ENCODE measurements at regions not wholly inside any gene's neighbourhood (a gene's known extent, or its start where the extent isn't known, plus 50 kb on each side); places are given as distances from the start of the nearest gene placed in this dataset.
"Not testable (repeated sequence)": the region's sequence is repeated elsewhere in the genome, so short reads cannot be mapped to it uniquely, and the experiment has no call there.

DNA sequence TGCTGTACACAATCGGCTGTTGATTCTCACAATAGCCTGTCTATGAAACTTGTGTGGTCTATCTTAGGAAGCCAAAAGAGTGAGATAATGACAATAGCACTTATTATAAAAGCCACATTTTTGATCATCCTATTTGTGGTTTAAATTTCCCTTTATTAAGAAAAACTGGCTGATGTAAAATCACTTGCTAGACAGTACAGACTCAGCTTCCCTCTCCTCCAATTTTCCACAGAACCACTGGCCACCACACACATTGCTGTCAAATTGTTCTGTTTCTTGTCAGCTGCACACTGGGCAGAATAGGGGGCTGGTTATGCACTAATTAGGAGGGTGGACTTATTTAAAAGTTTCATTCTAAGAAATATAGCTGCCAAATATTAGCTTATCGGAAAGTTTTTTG is 425.9 kb downstream of the EPHA3 start:
- no peak for DNase-seq

DNA sequence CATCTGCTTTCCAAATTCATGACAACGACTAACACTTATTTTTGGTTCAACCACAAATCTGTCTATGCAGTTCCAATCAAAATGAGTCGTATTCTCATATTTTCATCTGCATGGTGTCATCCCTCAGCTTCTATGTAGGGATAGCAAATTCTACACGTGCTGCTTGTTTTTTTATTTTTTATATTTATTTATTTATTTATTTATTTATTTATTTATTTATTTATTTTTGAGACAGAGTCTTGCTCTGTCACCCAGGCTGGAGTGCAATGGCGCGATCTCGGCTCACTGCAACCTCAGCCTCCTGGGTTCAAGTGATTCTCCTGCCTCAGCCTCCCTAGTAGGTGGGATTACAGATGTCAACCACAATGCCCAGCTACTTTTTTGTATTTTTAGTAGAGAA is 447.2 kb downstream of the EPHA3 start:
- not testable (repeated sequence) for DNase-seq

DNA sequence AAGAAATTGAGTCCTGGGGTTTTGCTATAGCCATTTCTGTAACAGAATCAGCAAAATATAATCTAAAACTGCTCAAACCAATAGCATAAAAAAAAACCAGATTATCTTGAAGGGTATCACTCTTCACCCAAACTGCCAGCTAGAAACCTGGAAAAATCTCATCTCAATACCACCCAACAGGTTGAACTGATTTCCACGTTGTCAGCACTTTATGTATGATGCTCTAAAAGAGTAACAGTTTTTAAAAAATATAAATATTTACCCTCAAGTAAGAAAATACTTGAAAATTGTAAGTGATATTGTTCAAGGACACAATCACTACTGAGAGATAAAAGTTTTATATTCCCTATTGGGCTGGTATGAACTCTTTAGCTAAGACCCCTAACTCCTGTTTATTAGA is 451.3 kb downstream of the EPHA3 start:
- DNase-seq: no peak

DNA sequence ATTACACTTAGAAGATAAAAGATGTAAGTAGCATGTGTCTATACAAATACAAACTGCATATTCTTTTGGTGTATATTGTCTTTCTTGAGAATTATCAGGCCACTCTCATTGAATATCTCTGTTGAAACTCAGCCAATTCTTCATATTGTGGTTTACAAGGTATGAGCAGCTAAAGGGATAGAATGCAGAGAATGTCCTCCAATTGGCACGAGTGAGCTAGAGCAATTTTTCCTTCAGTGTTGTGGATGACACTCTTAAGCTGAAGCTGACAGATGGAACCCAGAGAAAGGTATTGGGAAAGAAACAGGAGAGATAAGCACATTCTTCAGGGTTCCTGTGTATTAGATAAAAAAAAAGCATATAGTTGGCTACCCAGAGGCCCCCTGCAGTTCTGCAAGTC is 453.1 kb downstream of the EPHA3 start:
- no peak for DNase-seq

DNA sequence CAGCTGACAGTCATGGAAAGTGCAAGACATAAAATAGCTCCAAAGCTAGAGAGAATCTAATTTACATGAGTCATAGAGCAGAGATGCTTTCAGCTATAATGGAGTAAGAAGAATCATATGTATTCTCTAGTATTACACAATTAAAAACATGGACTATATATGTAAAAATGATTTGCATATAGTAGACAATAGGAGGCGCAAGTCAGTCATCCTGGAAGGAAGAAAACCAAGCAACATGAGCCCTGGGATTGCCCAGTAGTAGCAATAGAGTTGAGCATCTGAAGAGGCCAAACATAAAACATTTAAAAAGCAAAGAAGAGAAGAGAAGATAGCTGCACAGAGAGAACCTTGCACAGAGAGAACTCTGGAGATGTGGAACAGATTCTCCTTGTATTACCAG is 455.0 kb downstream of the EPHA3 start:
- DNase-seq: no peak

DNA sequence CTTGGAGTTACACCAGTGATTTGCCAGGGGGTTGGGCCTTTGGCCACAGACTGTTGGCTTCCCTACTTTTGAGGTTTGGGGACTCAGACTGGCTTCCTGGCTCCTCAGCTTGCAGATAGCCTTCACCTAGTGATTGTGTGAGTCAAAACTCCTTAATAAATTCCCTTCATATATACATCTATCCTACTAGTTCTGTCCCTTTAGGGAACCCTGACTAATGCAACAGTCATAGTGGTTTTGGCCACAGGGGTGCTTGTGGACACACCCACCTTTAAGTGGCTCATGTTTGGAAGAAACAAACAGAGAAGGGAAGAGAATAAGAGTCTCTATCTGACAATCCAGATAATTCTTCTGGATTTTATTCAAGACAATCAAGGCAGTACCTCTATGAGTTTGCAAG is 457.7 kb downstream of the EPHA3 start:
- DNase-seq: no peak

DNA sequence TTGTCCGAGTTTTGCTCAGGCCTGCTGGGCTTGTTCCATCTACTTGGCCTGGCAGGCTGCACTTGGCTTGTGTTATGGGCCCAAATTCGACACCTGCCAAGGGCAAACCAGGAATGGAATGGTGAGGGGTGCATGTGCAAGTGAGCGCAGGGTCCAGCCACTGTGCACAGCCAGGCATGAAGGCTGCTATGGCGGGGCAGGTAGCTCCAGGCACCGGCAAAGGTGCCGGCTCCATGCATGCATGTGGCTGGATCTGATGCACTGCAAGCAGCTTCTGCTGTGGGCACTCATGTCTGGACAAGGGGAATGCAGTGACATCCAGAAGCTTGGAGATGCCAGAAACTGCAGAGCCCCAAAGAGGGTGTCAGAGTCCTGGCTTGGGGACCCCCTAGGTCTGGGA is 463.0 kb downstream of the EPHA3 start:
- no peak for DNase-seq

DNA sequence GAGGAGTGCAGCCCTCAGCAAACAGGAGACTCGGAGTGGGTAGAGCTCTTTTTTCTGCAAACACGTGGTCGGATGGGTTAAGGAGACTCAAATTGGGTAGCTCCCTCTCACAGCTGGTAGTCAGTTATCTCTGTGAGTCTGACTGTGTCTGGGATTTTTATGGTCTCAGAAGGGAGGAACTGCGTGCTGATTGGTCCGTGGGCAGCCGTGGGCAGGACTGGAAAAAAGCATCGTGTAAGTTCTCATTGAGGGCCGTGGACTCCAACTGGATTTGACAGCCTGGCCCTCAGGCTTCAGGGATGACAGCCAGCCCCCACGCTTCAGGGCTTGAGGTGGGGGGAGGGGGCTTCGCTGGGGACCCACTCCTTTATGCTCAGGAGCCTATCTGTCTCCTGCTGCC is 463.9 kb downstream of the EPHA3 start:
- DNase-seq: no peak

DNA sequence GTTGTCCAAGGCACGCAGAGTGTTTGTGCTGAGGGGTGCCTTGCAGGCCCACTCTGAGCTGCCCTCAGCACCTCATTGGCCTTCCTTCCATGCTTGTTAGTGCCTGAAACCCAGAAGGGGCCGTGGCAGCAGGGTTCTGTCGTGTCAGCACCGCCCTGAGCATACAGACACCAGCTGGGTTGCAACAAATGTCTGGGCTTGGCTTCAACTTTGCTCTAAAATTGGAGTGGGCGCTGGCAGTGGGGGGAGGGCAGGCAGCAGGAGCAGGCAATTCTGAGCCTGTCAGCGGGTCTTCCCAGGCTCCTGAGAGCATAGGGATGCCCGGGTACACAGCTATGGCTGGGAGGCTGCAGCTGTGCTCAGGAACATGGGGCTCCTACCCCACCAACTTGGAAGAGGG is 464.3 kb downstream of the EPHA3 start:
- DNase-seq: no peak

DNA sequence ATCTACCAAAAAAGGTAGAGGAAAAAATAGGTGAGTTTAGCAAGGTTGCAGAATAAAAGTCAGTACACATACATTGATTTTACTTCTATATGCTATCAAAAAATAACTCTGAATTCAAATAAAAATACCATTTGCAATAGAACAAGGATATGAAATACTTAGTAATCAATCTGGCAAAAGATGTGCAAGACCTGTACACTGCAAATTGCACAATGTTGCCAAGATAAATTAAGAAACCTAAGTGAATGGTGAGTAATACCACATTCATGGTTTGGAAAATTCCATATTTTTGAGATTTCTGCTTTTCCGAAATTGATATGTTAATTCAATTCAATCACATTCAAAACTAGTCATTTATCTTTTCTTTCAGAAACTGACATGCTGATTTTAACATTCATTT is 464.8 kb downstream of the EPHA3 start:
- DNase-seq: no peak

DNA sequence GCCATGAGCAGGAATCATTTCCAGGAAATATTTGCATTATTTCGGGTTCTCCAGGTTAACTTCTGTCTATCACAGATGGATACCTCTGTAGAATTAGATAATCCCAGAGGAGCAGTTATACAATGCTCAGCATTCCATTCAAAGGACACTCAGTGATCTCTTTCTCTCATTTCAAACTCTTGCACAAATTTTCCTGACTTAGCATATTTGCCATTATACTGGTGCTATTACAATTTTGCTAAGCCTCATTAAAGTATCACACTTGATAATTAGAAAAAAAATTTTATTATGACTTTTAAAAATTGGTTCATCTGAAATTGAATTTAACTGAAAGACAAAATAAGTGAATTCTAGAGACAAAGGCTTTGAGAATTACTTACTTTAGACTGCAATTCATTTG is 469.0 kb downstream of the EPHA3 start:
- no peak for DNase-seq

DNA sequence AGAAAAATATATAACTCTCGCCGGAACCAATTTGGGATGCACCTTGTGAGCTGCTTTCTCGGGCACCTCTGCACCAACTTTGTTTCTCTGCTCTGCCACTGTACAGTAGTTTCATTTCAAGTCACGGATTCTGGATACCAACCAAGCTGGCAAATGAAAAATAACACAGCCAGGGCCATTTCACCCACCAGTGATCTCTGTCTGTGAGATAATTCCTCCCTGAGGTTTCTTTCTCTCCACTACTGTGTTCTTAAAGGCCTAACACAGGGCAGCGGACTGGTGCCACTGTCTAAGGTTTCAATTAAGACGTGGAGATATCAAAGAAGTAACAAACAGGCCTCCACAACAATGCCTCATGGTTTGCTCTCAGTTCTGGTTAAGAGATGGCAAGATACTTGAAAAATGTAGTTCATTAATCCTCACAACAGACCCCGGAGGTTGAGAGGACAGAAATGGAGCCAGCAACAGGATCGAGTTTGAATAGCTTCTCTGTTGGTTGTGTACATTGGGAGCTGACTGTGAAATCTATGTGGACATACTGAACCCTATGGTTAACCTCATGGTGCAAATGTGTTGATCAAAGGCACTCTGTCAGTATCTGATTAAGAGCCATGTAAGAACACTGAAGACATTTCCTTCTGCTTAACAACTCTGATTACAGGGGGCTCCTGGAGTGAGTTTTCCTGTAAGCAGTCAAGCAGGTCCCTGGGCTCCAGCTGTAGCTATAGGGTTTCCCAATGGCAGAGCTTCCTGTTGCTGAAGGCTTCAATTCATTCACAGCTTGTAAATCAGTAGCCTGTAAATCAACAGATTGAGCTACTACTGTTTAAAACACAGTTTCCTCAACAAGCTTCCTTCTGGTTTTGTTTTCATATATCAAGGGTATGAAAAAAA is 470.5 kb downstream of the EPHA3 start:
- no peak for DNase-seq

DNA sequence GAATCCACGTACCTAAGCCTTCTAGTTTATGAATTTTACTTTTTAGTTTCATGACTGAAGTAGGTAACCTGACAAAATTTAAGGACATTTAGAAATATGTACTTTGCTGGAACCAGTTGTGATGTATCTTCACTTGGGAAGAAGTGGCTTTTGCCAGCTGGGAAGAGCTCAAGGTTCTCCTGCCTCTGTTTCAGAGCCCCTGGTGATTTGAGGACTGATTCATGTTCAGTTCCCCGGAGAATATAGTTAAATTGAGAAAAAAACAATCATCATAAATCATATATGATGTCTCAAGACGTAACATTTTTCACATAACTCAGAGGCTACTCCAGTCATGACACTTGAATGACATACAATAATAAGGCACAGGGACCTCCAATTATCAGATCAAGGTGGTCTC is 473.4 kb downstream of the EPHA3 start:
- no peak for DNase-seq

DNA sequence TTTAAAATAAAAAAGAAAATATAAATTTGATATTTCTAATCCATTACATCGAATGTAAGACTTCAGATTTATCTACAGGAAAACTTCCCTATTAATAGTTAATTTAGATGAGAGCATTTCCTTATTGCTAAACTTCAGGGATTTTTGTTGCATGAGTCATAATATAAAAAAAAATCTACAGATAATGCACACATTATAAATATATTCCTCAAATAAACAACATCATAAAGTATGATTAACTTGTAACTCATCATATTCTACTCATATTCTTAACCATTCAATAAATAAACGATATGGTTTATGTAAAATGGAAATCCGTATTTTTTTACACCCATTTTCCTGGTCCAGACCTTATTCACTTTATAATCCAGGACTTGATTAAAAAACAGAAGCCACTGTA is 477.0 kb downstream of the EPHA3 start:
- no peak for DNase-seq

DNA sequence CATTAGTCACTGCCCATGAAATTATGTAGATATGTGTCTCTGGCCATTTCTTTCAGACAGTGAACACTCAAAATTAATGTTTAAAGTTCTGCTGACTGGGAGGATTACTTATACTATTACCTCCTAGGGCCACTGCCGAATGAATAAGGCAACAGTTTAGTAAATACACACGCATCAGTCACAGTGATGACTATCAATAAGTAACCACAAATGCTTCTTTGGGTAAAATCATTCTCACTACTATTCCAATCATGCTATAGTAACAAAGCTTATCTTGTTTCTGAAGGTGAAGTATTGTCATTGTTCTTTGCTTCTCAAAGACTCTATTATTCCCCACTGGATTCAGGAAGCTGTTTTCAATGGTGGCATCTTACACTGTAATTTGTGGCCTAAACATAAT is 478.8 kb downstream of the EPHA3 start:
- DNase-seq: no peak

DNA sequence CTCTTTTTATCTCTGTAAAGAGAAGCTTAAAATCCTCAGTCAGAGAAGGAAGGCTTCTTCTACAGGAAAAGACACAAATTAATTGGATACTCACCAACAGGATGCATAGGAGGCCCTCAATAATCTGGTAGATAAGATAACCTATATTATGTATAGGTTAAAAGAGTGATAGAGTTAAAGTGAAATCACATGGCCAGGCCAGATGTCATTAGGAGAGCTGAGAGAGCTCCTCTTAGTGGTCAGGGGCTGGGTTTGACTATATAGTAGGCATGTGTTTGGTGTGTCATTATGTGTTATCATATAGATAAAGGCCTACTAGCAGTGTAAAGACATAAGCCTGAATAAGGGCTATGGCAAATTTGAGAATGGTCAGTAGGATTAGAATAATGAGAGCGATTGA is 479.3 kb downstream of the EPHA3 start:
- no peak for DNase-seq

DNA sequence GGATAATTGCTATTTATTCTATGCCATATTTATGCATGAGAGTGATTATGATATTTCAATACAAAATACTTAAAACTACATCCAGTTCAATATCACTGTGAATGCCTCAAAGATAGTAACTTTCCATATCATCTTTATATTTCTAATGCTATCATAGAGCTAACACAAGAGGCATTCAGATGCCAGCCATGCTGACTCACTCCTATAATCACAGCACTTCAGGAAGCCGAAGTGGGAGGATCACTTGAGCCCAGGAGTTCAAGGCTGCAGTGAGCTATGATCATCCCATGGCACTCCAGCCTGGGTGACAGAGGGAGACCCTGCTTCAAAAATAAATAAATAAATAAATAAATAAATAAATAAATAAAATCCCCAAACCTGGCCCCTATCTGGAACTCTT is 498.7 kb downstream of the EPHA3 start:
- DNase-seq: no peak

DNA sequence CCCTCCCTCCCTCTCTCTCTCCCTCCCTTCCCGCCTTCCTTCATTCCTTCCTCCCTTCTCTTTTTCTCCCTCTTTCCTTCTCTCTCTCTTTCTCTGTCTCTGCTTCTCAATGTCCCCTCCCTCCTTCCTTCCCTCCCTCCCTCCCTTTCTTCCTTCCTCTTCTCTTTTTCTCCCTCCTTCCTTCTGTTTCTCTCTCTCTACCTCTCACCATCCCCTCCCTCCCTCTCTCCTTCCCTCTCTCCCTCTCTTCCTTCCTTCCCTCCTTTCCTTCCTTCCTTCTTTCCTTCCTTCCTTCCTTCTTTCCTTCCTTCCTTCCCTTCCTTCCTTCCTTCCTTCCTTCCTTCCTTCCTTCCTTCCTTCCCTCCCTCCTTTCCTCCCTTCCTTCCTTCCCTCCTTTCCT is 504.6 kb downstream of the EPHA3 start:
- no peak for DNase-seq

DNA sequence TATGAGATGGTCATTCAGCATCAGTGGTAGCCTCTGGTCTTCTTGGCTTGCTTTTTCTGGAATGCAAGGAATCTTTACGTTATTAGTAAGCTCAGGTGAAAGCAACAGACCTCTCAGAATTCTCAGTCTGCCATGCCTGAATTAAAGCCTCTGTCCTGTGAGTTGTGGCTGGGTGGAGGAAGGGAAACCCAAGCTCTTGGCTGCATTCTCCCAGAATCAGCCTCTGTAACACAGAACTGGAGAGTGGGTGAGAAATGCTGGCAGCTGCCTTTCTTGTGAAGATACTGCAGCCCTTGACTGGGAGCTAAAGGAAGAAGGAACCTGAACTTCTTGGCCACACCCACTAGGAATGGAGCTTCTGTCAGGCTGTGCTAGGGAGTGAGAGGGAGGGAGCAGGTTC is 505.8 kb downstream of the EPHA3 start:
- no peak for DNase-seq

DNA sequence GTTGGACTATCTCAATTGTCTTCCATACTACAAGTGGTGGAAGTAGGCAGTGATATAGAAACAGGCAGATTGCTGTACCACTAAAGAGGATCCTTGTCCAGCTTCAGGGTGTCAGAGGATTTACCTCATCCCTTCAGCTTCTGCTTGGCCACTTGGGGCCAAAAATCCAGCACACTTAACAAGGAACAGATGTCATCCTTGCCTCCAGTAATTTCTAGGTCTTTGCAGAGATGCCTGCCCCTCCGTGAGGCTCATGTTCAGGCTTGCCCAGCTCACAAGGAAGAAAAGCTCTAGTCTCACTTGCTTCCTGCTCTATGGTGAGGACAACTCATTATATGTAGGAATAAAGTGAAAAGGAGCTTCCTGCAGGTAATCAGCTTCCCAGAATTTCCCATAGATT is 510.3 kb downstream of the EPHA3 start:
- no peak for DNase-seq

DNA sequence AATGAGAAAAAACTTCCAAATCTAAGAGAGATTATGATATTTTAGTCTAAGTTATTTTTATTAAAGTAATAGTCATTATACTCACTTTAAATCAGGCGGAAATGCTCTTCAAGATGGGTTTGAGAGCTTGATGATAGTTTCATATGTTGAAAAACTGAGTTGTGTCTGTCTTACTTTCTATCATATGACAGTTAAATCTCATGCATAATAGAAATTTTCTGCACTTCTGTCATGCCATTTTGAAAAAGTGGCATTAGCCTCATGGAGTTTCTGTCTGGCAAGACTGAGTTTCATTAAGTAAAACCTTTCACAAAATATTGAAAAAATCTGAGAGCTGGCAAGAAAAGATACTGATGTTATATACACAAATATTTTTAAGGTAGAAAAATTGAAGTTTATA is 511.8 kb downstream of the EPHA3 start:
- no peak for DNase-seq

DNA sequence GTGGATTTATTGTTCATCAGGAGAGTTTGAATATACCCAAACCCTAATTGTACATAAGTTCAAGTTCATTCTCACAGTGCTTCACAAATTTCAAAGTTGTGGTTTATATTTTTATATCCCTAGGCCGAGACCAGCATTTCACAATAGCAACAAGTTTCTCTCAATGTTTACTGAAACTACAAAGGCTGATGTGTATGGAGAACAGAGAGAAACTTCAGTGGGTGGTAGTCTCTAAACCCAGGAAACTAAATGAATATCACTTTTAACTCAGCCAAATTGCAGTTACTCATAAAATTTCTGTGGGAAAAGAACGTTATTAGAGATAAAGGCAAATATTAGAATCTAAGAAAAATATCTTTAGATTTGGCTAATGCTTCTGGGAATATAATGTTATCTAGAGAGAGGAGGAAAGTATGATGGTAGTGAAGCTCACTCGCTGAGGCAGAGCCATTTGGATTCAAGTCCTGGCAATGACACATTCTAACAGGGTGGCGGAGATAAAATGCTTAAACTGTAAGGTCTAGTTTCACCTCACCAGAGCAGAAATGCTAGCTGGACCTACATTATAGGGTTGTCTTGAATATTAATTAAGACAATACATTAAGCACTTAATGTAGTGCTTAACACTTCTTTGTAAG is 514.8 kb downstream of the EPHA3 start:
- DNase-seq: no peak

DNA sequence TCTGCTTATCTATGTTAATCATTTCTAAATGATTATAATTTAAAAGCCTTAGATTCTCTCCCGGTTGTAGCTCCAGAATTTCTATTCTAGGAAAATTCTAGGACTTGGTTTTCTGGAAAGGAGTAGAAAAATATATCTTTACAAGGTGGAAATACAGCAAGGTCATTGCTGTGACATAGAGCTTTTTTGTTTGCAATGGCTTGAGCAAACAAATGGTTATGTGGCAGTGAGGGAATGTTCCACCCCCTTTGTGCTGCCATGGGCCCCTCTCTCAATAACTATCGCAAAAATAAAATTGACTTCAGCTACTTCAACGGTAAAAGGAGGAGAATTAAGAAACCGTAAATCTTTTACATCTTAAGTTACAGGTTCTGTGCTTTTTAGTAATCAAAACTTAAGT is 517.1 kb downstream of the EPHA3 start:
- DNase-seq: no peak

DNA sequence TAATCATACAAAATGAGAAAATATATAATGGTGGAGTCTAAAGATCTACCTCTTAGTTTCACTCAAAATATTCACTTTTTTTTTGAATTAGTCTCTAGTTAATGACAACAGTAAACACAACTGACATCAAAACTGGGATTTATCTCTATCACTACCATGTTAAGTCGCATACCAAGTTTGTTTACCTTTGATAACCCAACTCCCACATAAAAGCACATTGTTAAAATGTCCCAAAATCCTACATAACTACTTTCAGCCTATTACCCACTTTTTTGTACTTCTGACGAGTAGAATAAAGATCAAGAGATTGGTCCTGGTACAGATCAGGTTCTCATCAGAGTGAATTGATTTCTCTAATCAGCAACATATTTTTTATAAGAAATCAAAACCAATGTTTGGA is 518.5 kb downstream of the EPHA3 start:
- DNase-seq: no peak

Measured in suppressor macrophage treated with lipopolysaccharide for 4 hours (primary cell).